ENCODE measurements at regions not wholly inside any gene's neighbourhood (a gene's known extent, or its start where the extent isn't known, plus 50 kb on each side); places are given as distances from the start of the nearest gene placed in this dataset.
"Not testable (repeated sequence)": the region's sequence is repeated elsewhere in the genome, so short reads cannot be mapped to it uniquely, and the experiment has no call there.

DNA sequence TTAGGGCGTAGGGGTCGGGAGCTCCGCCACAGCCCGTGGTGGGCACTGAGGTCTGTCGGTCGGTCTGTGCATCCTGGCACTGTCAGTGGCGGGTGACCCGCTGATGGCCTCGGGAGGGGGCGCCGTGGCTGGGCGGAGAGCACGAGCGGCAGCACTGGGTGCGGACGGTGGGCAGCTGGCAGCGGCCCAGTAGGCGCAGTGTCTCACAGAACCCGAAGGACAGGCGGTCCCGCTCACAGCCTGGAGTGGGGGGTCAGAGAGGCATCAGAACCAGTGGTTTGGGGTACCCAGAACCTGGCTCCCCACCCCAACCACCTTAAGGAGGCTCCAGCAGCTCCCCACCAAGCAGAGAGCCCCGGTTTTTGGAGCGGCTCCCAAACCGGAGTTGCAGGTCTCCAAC lies 124.9 kb upstream of the AKAP13 start:
- ATAC-seq (ENCODE audit: low read depth); dilution Hi-C loops (cut with HindIII; ENCODE audit: low sequenced_read_pairs, unreplicated experiment): not testable (repeated sequence)

DNA sequence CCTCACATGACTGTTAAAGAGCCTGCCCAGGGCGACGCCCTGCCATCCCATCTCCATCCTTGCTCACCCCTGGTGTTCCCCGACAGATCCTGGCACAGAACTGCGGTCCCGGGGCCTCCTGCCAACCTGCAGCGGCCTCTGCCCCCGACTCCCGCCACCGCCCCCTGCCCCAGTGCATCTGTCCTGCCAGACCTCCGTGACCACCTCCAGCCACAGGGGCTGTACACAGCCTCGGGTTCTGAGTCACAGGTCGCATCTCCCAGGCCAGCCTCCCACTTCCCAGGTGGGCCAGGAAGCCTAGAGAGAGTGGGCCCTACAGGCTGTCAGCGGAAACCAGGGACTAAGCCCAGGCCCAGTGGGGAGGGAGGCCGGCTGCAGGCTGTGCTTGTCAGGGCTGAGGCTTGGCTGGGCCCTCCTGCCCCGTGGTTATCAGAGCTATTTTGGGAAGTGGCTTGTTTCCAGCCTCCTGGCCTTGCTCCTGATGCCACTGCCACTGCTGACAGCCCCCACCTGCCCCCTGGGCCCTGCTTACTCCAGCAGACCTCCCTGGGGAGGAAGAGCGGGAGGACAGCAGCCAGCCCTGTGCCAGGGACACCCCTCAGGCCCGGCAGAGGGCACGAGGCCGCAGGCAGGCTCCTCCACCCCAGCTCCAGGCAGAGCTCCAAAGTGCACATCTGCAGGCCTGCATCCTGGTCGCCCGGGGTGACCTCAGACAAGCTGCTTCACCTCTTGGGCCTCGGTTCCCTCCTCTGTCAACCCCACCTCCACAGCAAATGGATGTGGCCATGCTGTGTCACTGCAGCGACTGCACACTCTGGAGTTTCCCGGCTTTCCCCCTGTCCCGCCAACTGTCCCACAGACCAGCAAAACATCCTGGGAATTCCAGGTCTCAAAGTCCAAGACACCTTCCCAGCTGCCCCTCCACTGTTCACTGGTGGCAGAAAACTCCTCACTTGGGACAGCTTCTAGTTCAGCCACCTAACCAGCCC lies 124.1 kb upstream of the AKAP13 start:
- WGBS, 2 experiments (ENCODE audit: extremely low coverage in 2 of 2, insufficient read length in 1 of 2), result no CpG with 5 or more reads among the region's 25 CpGs
- in situ Hi-C loops (cut with MboI; ENCODE audit: low sequenced_read_pairs); POLR2A ChIA-PET (ENCODE audit: unreplicated experiment); H3K27ac ChIP-seq (ENCODE audit: insufficient read depth, low read length); H4K91ac ChIP-seq (ENCODE audit: insufficient read depth, low read depth, low read length); H3K36me3 ChIP-seq (ENCODE audit: control insufficient read depth, insufficient read depth, low read length); H3K23ac ChIP-seq (ENCODE audit: low read depth, low read length); H3K4me1 ChIP-seq (ENCODE audit: control insufficient read depth, insufficient read depth, low read length); H2BK120ac ChIP-seq (ENCODE audit: low read depth, low read length); H2BK20ac ChIP-seq (ENCODE audit: low read depth, low read length); H2AK5ac ChIP-seq (ENCODE audit: low read depth, low read length); H4K8ac ChIP-seq (ENCODE audit: low read depth in 2 of 2, low read length in 2 of 2); H3K9me1 ChIP-seq (ENCODE audit: insufficient read depth, low read length); H2BK15ac ChIP-seq (ENCODE audit: low read depth, low read length); BruUV-seq (replicated peaks); H2AK9ac ChIP-seq (replicated peaks; ENCODE audit: low read depth, low read length, poor library complexity); H3K4ac ChIP-seq (ENCODE audit: low read depth, low read length); intact Hi-C loops (cut with micrococcal nuclease); H4K5ac ChIP-seq (ENCODE audit: low read depth, low read length); H2AFZ ChIP-seq (replicated peaks; ENCODE audit: low read length, poor library complexity); H3K79me1 ChIP-seq (ENCODE audit: low read depth in 1 of 2, low read length in 2 of 2); H3K9me3 ChIP-seq (ENCODE audit: control insufficient read depth, insufficient read depth, low read length); dilution Hi-C loops (cut with HindIII; ENCODE audit: low sequenced_read_pairs, unreplicated experiment); H3K18ac ChIP-seq (ENCODE audit: low read depth, low read length); H3K14ac ChIP-seq (replicated peaks; ENCODE audit: low read depth, low read length); DNase-seq; CTCF ChIA-PET; H3K56ac ChIP-seq (ENCODE audit: extremely low read depth, insufficient read depth, low read length); H3K4me3 ChIP-seq (ENCODE audit: insufficient read depth, low read depth, low read length); H2BK5ac ChIP-seq (ENCODE audit: low read depth, low read length, poor library complexity, severe bottlenecking); H4K20me1 ChIP-seq (ENCODE audit: insufficient read depth, low read length); H3K27me3 ChIP-seq (ENCODE audit: control insufficient read depth, insufficient read depth, low read length); H3K9ac ChIP-seq (ENCODE audit: low read depth, low read length); H3K4me2 ChIP-seq (ENCODE audit: low read depth, low read length): not testable (repeated sequence)
- ATAC-seq (ENCODE audit: low read depth), result peak; percentile 44; the same call in 1 of the 2 replicates

More for the DNA sequence above, 124.9 kb upstream of the AKAP13 start:
- H2BK120ac ChIP-seq (ENCODE audit: low read depth, low read length); H2BK15ac ChIP-seq (ENCODE audit: low read depth, low read length); H2BK5ac ChIP-seq (ENCODE audit: low read depth, low read length, poor library complexity, severe bottlenecking); H3K56ac ChIP-seq (ENCODE audit: extremely low read depth, insufficient read depth, low read length); H2BK20ac ChIP-seq (ENCODE audit: low read depth, low read length); BruUV-seq (replicated peaks); H3K14ac ChIP-seq (replicated peaks; ENCODE audit: low read depth, low read length); H4K8ac ChIP-seq (ENCODE audit: low read depth in 2 of 2, low read length in 2 of 2); H3K9me3 ChIP-seq (ENCODE audit: control insufficient read depth, insufficient read depth, low read length); POLR2A ChIA-PET (ENCODE audit: unreplicated experiment); H3K36me3 ChIP-seq (ENCODE audit: control insufficient read depth, insufficient read depth, low read length); H3K79me1 ChIP-seq (ENCODE audit: low read depth in 1 of 2, low read length in 2 of 2); H2AK5ac ChIP-seq (ENCODE audit: low read depth, low read length); H3K4me2 ChIP-seq (ENCODE audit: low read depth, low read length); H2AK9ac ChIP-seq (replicated peaks; ENCODE audit: low read depth, low read length, poor library complexity); H3K4ac ChIP-seq (ENCODE audit: low read depth, low read length); DNase-seq; H2AFZ ChIP-seq (replicated peaks; ENCODE audit: low read length, poor library complexity); H4K91ac ChIP-seq (ENCODE audit: insufficient read depth, low read depth, low read length); H3K9me1 ChIP-seq (ENCODE audit: insufficient read depth, low read length); in situ Hi-C loops (cut with MboI; ENCODE audit: low sequenced_read_pairs); H3K27me3 ChIP-seq (ENCODE audit: control insufficient read depth, insufficient read depth, low read length); intact Hi-C loops (cut with micrococcal nuclease); H3K18ac ChIP-seq (ENCODE audit: low read depth, low read length); H3K9ac ChIP-seq (ENCODE audit: low read depth, low read length); H3K23ac ChIP-seq (ENCODE audit: low read depth, low read length); H3K27ac ChIP-seq (ENCODE audit: insufficient read depth, low read length); H3K4me1 ChIP-seq (ENCODE audit: control insufficient read depth, insufficient read depth, low read length); H4K20me1 ChIP-seq (ENCODE audit: insufficient read depth, low read length); CTCF ChIA-PET; H4K5ac ChIP-seq (ENCODE audit: low read depth, low read length); H3K4me3 ChIP-seq (ENCODE audit: insufficient read depth, low read depth, low read length): not testable (repeated sequence)
- WGBS, 2 experiments (ENCODE audit: extremely low coverage in 2 of 2, insufficient read length in 1 of 2), result 80% methylated on average over 1 of the region's 24 CpGs; no CpG with 5 or more reads in 1 of the 2 experiments

Measured in IMR-90 (cell line).